ENCODE measurements at regions not wholly inside any gene's neighbourhood (a gene's known extent, or its start where the extent isn't known, plus 50 kb on each side); places are given as distances from the start of the nearest gene placed in this dataset.
"Not testable (repeated sequence)": the region's sequence is repeated elsewhere in the genome, so short reads cannot be mapped to it uniquely, and the experiment has no call there.

- TF ChIP-seq GABPA (IDR thresholded peaks at IDR 0.05 in 1 of 2, conservative IDR thresholded peaks at IDR 0.05 in 1 of 2) (no peak), TAF1 (conservative IDR thresholded peaks at IDR 0.05) (no peak), NR2F2 (IDR thresholded peaks at IDR 0.05) (no peak), HNF4A (conservative IDR thresholded peaks at IDR 0.05) (no peak), ZBTB33 (IDR thresholded peaks at IDR 0.05) (no peak), YY1 (IDR thresholded peaks at IDR 0.05) (no peak), ATF3 (IDR thresholded peaks at IDR 0.05) (no peak)
Measured at GRCh38 chr17:33567223-33567622, 274.1 kb upstream of the ASIC2 start (continued).

- no peak overlapping the region for H3K27ac ChIP-seq (ENCODE audit: low read depth in 1 of 2, low read length in 2 of 2)
- TF ChIP-seq REST (IDR thresholded peaks at IDR 0.05) (peak; percentile 66), RXRA (IDR thresholded peaks at IDR 0.05) (no peak)
- no peaks in the 10 kb centered on the region for H3K9me3 ChIP-seq (ENCODE audit: control insufficient read depth in 4 of 4, low read length in 3 of 4)
- no peaks in the 10 kb centered on the region for H3K4me1 ChIP-seq (ENCODE audit: control insufficient read depth in 4 of 4, insufficient read depth in 4 of 4, low read length in 3 of 4)
- 65% methylated on average over 3 of the region's 3 CpGs for WGBS
- H3K4me3 ChIP-seq (ENCODE audit: low read depth in 1 of 3, low read length in 3 of 3): no peak overlapping the region
- DNase-seq (ENCODE audit: low spot score): no peak
- no peaks in the 10 kb centered on the region for H3K36me3 ChIP-seq (ENCODE audit: control insufficient read depth in 4 of 4, insufficient read depth in 3 of 4, low read depth in 1 of 4, low read length in 3 of 4)
- no peak overlapping the region for H3K9ac ChIP-seq (ENCODE audit: low read depth in 1 of 2, low read length in 2 of 2)
- peaks cover 0 to 10% (median 0%) of the 10 kb centered on the region in 4 donors for H3K27me3 ChIP-seq (ENCODE audit: control insufficient read depth in 4 of 4, insufficient read depth in 4 of 4, low read length in 3 of 4)
Measured at GRCh38 chr17:33572615-33573014, 279.5 kb upstream of the ASIC2 start.

GRCh38 chr17:33574942-33575445, 281.9 kb upstream of the ASIC2 start:
- H3K4me1 ChIP-seq (ENCODE audit: control insufficient read depth in 4 of 4, insufficient read depth in 4 of 4, low read length in 3 of 4): no peaks in the 10 kb centered on the region
- TF ChIP-seq RAD21 (IDR thresholded peaks at IDR 0.05): no peak
- TF ChIP-seq NR2F2 (IDR thresholded peaks at IDR 0.05): no peak
- TF ChIP-seq GABPA (IDR thresholded peaks at IDR 0.05 in 1 of 2, conservative IDR thresholded peaks at IDR 0.05 in 1 of 2): no peak
- TF ChIP-seq RXRA (IDR thresholded peaks at IDR 0.05): no peak
- no peak for TF ChIP-seq MAX (IDR thresholded peaks at IDR 0.05)
- TF ChIP-seq FOXA1 (IDR thresholded peaks at IDR 0.05): no peak
- TF ChIP-seq CTCF (IDR thresholded peaks at IDR 0.05; ENCODE audit: low read depth, low read length, missing input control): no peak
- no peak for TF ChIP-seq TAF1 (conservative IDR thresholded peaks at IDR 0.05)
- TF ChIP-seq ZBTB33 (IDR thresholded peaks at IDR 0.05): no peak
- no peak for TF ChIP-seq SP1 (IDR thresholded peaks at IDR 0.05)
- no peak for TF ChIP-seq JUND (IDR thresholded peaks at IDR 0.05)
- no peak for TF ChIP-seq ATF3 (IDR thresholded peaks at IDR 0.05)
- WGBS: 64% methylated on average over 4 of the region's 4 CpGs
- peaks cover 0 to 10% (median 0%) of the 10 kb centered on the region in 4 donors for H3K27me3 ChIP-seq (ENCODE audit: control insufficient read depth in 4 of 4, insufficient read depth in 4 of 4, low read length in 3 of 4)
- H3K9ac ChIP-seq (ENCODE audit: low read depth in 1 of 2, low read length in 2 of 2): no peak overlapping the region
- no peak for DNase-seq (ENCODE audit: low spot score)
- H3K9me3 ChIP-seq (ENCODE audit: control insufficient read depth in 4 of 4, low read length in 3 of 4): no peaks in the 10 kb centered on the region
- H3K4me3 ChIP-seq (ENCODE audit: low read depth in 1 of 3, low read length in 3 of 3): no peak overlapping the region
- H3K36me3 ChIP-seq (ENCODE audit: control insufficient read depth in 4 of 4, insufficient read depth in 3 of 4, low read depth in 1 of 4, low read length in 3 of 4): no peaks in the 10 kb centered on the region
- no peak overlapping the region for H3K27ac ChIP-seq (ENCODE audit: low read depth in 1 of 2, low read length in 2 of 2)

- not testable (repeated sequence) for H3K9me3 ChIP-seq (ENCODE audit: control insufficient read depth in 4 of 4, low read length in 3 of 4); H3K27me3 ChIP-seq (ENCODE audit: control insufficient read depth in 4 of 4, insufficient read depth in 4 of 4, low read length in 3 of 4); DNase-seq (ENCODE audit: low spot score); H3K9ac ChIP-seq (ENCODE audit: low read depth in 1 of 2, low read length in 2 of 2); H3K27ac ChIP-seq (ENCODE audit: low read depth in 1 of 2, low read length in 2 of 2); H3K4me3 ChIP-seq (ENCODE audit: low read depth in 1 of 3, low read length in 3 of 3); H3K36me3 ChIP-seq (ENCODE audit: control insufficient read depth in 4 of 4, insufficient read depth in 3 of 4, low read depth in 1 of 4, low read length in 3 of 4); H3K4me1 ChIP-seq (ENCODE audit: control insufficient read depth in 4 of 4, insufficient read depth in 4 of 4, low read length in 3 of 4)
- WGBS: 84% methylated on average over 6 of the region's 6 CpGs
Measured at GRCh38 chr17:33579740-33580139, 286.6 kb upstream of the ASIC2 start.

All from liver (tissue), 8 donors.